GM20000 (cell line): ENCODE measurements at regions not wholly inside any gene's neighbourhood (a gene's known extent, or its start where the extent isn't known, plus 50 kb on each side); places are given as distances from the start of the nearest gene placed in this dataset.

Experiments used
- DNase-seq: peaks from one replicate; pipeline ENCODE4 v3.0.0; 2012; ENCODE audit warnings: low spot score
- CTCF ChIP-seq: IDR thresholded peaks from 2 replicates; pipeline ENCODE4 v1.5.1; 2012; ENCODE audit warnings: mild to moderate bottlenecking, control low read depth; ENCODE audit errors: extremely low read depth, missing control alignments

GRCh38 chr6:54019860-54020259 lies 91.4 kb upstream of the MLIP start:
- no peak for DNase-seq
- TF ChIP-seq CTCF, result no peak

DNA sequence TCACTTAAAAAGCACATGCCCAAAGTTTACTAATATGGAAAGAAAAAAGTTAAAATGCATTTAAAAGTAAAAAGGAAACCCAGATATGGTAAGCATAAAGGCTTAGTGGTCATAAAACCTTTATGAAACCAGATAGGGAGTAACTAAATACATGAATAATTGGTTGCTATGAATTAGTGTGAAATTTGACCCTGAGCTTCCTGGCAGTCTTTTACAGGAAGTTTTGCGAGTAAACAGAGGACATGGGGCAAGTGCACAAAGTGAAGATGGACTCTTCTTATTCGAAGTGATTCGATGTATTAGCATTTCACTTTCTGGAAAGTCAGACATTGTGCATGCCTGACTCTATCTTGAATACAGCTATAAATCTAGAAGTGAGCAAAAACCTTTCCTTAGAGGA lies 90.9 kb upstream of the MLIP start:
- no peak for TF ChIP-seq CTCF

DNA sequence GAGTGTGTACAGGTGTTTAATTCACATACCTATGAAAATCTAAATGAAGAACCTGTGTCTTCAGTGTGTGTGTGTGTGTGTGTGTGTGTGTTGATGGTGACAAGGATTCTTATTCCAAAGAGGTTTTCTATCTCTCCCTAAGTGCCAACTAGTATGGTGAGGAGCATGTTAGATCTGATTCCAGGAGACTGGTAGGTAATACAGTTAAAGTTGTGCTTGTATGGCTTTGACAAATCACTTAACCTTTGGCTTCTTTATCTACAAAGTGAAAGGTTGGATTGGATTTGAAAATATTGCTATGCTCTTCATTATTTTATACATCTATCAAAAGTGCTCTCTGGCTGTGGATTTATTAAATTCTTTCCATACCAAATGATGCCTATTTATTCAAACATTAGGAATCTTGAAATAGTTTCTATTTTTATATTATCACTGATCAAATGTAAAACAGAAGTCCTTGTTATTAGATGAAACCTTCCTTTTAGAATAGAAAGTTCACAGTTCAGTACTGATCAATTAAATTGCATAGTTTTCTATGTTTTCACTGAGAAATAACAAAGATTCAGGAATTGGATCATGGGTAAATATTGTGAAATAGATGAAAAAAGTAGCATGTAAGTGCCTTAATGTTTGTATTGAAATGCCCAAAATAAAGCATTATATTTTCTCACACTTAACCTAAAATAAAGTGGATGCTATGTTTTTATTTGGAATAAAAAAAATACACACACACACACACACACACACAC lies 84.4 kb upstream of the MLIP start:
- DNase-seq, result no peak
- TF ChIP-seq CTCF, result no peak

More for the DNA sequence above, 90.9 kb upstream of the MLIP start:
- no peak for DNase-seq

DNA sequence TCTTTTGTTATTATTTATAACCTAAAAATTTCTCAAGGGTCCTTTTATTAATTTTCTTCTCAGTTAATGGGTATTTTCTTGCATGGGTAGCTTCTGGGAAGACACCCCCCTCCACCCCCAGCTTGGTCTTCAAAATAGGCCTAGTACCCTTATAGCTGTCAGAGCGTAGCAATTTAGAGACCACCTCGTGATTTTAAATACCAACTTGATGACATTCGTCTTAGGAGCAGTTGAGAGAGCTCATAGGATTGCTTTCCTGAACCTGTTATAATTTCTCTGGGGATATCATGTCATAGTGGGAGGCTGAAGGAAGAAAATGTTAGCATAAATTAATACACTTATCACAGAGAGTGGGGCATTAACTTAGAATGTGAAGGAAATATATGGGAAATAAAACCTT lies 83.1 kb upstream of the MLIP start:
- no peak for DNase-seq

GRCh38 chr6:54029187-54029586 lies 82.1 kb upstream of the MLIP start:
- DNase-seq, result no peak
- TF ChIP-seq CTCF, result no peak

More for the DNA sequence above, 83.1 kb upstream of the MLIP start:
- TF ChIP-seq CTCF, result no peak

GRCh38 chr6:54031169-54031568 lies 80.1 kb upstream of the MLIP start:
- TF ChIP-seq CTCF, result no peak
- no peak for DNase-seq

GRCh38 chr6:54037277-54037779 lies 73.9 kb upstream of the MLIP start:
- DNase-seq, result no peak

More at GRCh38 chr6:54037277-54037779, 73.9 kb upstream of the MLIP start:
- TF ChIP-seq CTCF, result no peak
